Spleen (tissue), 11 donors: ENCODE measurements at regions not wholly inside any gene's neighbourhood (a gene's known extent, or its start where the extent isn't known, plus 50 kb on each side); places are given as distances from the start of the nearest gene placed in this dataset.

ENCODE experiments used
- DNase-seq: peaks from one replicate; pipeline ENCODE4 v3.0.0-alpha.2; 2020
- H3K27ac ChIP-seq, 8 donors: fragments of 200-600 bp; sonication (generic) in 7 of 8; 1 replicate in 4 of 8; 2 replicates in 4 of 8; pipeline versions ENCODE4 v1.5.0 to v1.8.0; 2016 to 2021; ENCODE audit warnings: inconsistent platforms in 4 of 8, mild to moderate bottlenecking in 4 of 8, moderate library complexity in 1 of 8
- H3K27me3 ChIP-seq, 7 donors: fragments of 200-600 bp; sonication (generic) in 6 of 7; replicated peaks in 1 of 7; 1 replicate in 4 of 7; 2 replicates in 3 of 7; pipeline versions ENCODE4 v1.5.0 to v1.8.0; 2016 to 2021; ENCODE audit warnings: inconsistent platforms in 3 of 7, mild to moderate bottlenecking in 1 of 7
- H3K36me3 ChIP-seq, 6 donors: fragments of 200-600 bp; sonication (generic) in 5 of 6; 1 replicate in 4 of 6; 2 replicates in 2 of 6; pipeline versions ENCODE4 v1.5.0 to v1.8.0; 2016 to 2021; ENCODE audit warnings: inconsistent platforms in 2 of 6
- H3K4me1 ChIP-seq, 6 donors: fragments of 200-600 bp; sonication (generic) in 5 of 6; 1 replicate in 3 of 6; 2 replicates in 3 of 6; pipeline versions ENCODE4 v1.5.0 to v1.8.0; 2016 to 2021; ENCODE audit warnings: inconsistent platforms in 3 of 6
- H3K4me3 ChIP-seq, 8 donors: fragments of 200-600 bp; sonication (generic) in 7 of 8; 1 replicate in 4 of 8; 2 replicates in 4 of 8; pipeline versions ENCODE4 v1.5.0 to v1.8.0; 2016 to 2021; ENCODE audit warnings: inconsistent platforms in 4 of 8, mild to moderate bottlenecking in 4 of 8, moderate library complexity in 2 of 8
- H3K9me3 ChIP-seq, 8 donors: fragments of 200-600 bp; sonication (generic) in 7 of 8; 1 replicate in 4 of 8; 2 replicates in 4 of 8; pipeline versions ENCODE4 v1.5.0 to v1.8.0; 2016 to 2021; ENCODE audit warnings: inconsistent platforms in 4 of 8
- CTCF ChIP-seq, 11 experiments: fragments of 200-600 bp in 7 of 11; fragments of 450-650 bp in 4 of 11; sonication (generic) in 4 of 11; IDR thresholded peaks in 8 of 11; conservative IDR thresholded peaks in 3 of 11; 1 replicate in 7 of 11; 2 replicates in 4 of 11; pipeline versions ENCODE4 v1.4.0 to v1.8.0; 2016 to 2021; ENCODE audit warnings: antibody characterized with exemption in 11 of 11, inconsistent platforms in 4 of 11, mild to moderate bottlenecking in 1 of 11
- POLR2A ChIP-seq, 3 donors: fragments of 450-650 bp; IDR thresholded peaks; one replicate each; pipeline ENCODE4 v1.5.1; 2017; ENCODE audit warnings: antibody characterized with exemption in 3 of 3, mild to moderate bottlenecking in 1 of 3
- POLR2AphosphoS5 ChIP-seq, 3 donors: sonication (generic); formaldehyde crosslinking; IDR thresholded peaks; one replicate each; pipeline ENCODE4 v1.5.1; 2017; ENCODE audit warnings: antibody characterized with exemption in 3 of 3
- WGBS, 5 donors: extraction: QIAGEN DNeasy Blood & Tissue Kit in 3 of 5; methylation state at CpG; one replicate each; pipeline versions ENCODE4 v1.1.5 to v1.1.7; 2013 to 2018; 5-methylcytosine and 5-hydroxymethylcytosine counted together
- intact Hi-C: fragments of 100-400 bp; cut with DNase I; formaldehyde crosslinking; loops from one replicate; pipeline ENCODE4 v1.15.0; 2023; ENCODE audit warnings: low total_unique reads
- donor health status: healthy with polysubstance abuse.
- donor health status: DM: no; HTN: no; CAD: no; lungs with moderate emphysema.
- donor health status: DM: no; HTN: no; CAD: no.
- donor health status: Bipolar disorder and iron deficiency.
- donor health status: healthy.
- donor health status: DM: no; HTN: no; CAD: no.
- donor health status: DM: yes; HTN: yes; CAD: no.

GRCh38 chr17:53630115-53630514 lies 192.6 kb upstream of the KIF2B start:
- no peaks in the 10 kb centered on the region for H3K36me3 ChIP-seq
- H3K4me3 ChIP-seq = no peak overlapping the region
- no peaks in the 10 kb centered on the region for H3K27me3 ChIP-seq
- DNase-seq = no peak
- H3K27ac ChIP-seq = no peak overlapping the region
- intact Hi-C loops = no loop called here
- H3K9me3 ChIP-seq = no peaks in the 10 kb centered on the region
- WGBS, 5 donors = 63 to 73% (median 71%) methylated on average over 3 of the region's 3 CpGs
- TF ChIP-seq POLR2AphosphoS5 (IDR thresholded peaks at IDR 0.05) (no peak), CTCF (IDR thresholded peaks at IDR 0.05 in 8 of 11, conservative IDR thresholded peaks at IDR 0.05 in 3 of 11) (no peak), POLR2A (IDR thresholded peaks at IDR 0.05) (no peak)
- no peaks in the 10 kb centered on the region for H3K4me1 ChIP-seq

GRCh38 chr17:53629188-53629587 lies 193.5 kb upstream of the KIF2B start:
- DNase-seq = no peak
- no peaks in the 10 kb centered on the region for H3K9me3 ChIP-seq
- 19 to 33% (median 21%) methylated on average over 1 of the region's 1 CpG for WGBS, 5 donors
- no peaks in the 10 kb centered on the region for H3K4me1 ChIP-seq
- intact Hi-C loops = no loop called here
- no peak overlapping the region for H3K4me3 ChIP-seq
- no peak for TF ChIP-seq POLR2A (IDR thresholded peaks at IDR 0.05)
- TF ChIP-seq CTCF (IDR thresholded peaks at IDR 0.05 in 8 of 11, conservative IDR thresholded peaks at IDR 0.05 in 3 of 11) = no peak
- no peak for TF ChIP-seq POLR2AphosphoS5 (IDR thresholded peaks at IDR 0.05)
- H3K27ac ChIP-seq = no peak overlapping the region
- H3K36me3 ChIP-seq = no peaks in the 10 kb centered on the region
- H3K27me3 ChIP-seq = no peaks in the 10 kb centered on the region

- Histone ChIP-seq H3K36me3 (no peaks in the 10 kb centered on the region), H3K27ac (no peak overlapping the region), H3K4me3 (no peak overlapping the region), H3K4me1 (no peaks in the 10 kb centered on the region), H3K27me3 (no peaks in the 10 kb centered on the region), H3K9me3 (no peaks in the 10 kb centered on the region)
- intact Hi-C loops = no loop called here
- TF ChIP-seq CTCF (IDR thresholded peaks at IDR 0.05 in 8 of 11, conservative IDR thresholded peaks at IDR 0.05 in 3 of 11) = no peak
- TF ChIP-seq POLR2AphosphoS5 (IDR thresholded peaks at IDR 0.05) = no peak
- no peak for TF ChIP-seq POLR2A (IDR thresholded peaks at IDR 0.05)
- DNase-seq = no peak
These were observed 194.7 kb upstream of the KIF2B start for GRCh38 chr17:53628011-53628410.

GRCh38 chr17:53627511-53627910 lies 195.2 kb upstream of the KIF2B start:
- no peaks in the 10 kb centered on the region for H3K9me3 ChIP-seq
- DNase-seq = no peak
- no peak overlapping the region for H3K27ac ChIP-seq
- H3K4me1 ChIP-seq = no peaks in the 10 kb centered on the region
- intact Hi-C loops = no loop called here
- TF ChIP-seq CTCF (IDR thresholded peaks at IDR 0.05 in 8 of 11, conservative IDR thresholded peaks at IDR 0.05 in 3 of 11) (no peak), POLR2AphosphoS5 (IDR thresholded peaks at IDR 0.05) (no peak), POLR2A (IDR thresholded peaks at IDR 0.05) (no peak)
- no peak overlapping the region for H3K4me3 ChIP-seq
- 76 to 91% (median 83%) methylated on average over 1 of the region's 1 CpG for WGBS, 5 donors
- no peaks in the 10 kb centered on the region for H3K27me3 ChIP-seq
- no peaks in the 10 kb centered on the region for H3K36me3 ChIP-seq
